IPS-NIHi11 (cell line): ENCODE measurements at regions not wholly inside any gene's neighbourhood (a gene's known extent, or its start where the extent isn't known, plus 50 kb on each side); places are given as distances from the start of the nearest gene placed in this dataset.

Experiments
- DNase-seq: peaks from one replicate; pipeline ENCODE4 v3.0.0; 2012; ENCODE audit warnings: mixed read lengths, low spot score

DNA sequence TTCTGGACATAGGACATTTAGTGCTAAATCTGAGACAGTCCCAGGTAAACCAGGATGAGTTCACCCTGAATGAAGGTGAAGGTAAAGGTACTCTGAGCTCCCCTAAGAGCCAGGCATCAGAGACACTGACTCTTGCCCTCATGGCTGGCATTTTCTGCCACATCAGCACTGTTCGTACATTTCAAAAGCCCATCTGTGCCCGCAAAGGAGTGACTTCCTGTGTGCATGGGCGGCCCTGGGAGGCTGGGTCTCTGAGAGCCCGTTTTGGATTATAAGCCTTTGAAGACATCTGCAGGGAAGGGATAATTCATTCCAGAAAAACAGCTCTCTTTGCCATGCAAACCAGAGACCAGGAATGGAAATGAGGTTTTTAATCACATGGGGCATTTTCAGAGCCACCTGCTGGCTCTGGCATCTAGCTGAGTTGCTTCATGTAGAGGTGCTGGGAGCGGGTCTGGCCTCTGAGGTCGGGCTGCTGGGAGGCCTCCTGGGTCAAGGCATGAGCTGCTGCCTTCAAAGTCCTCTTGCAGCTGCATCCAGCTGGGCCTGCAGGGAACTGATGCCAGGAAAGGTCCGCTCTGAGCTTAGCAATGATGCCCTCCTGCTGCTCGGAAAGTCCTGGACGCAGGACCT is 348.3 kb downstream of the DHX35 start:
- DNase-seq: no peak

DNA sequence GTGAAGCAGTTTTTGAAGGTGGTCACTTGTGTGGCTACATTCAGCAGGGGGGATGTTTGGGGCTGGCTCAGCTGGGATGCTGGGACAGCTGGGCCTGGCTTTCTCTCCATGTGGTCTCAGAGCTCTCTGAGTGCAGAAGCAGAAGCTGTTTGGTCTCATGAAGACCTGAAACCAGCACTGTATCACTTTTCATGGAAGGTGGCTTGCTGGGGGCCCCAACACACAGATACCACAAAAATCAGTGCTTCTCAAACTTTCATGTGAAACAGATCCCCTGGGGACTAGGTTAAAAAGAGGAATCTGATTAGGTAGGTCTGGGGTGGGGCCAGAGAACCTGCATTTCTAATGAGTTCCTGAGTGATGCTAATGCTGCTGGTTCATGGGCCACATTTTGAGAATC is 347.3 kb downstream of the DHX35 start:
- no peak for DNase-seq

GRCh38 chr20:39302312-39302711 is 340.2 kb downstream of the DHX35 start:
- DNase-seq: no peak

DNA sequence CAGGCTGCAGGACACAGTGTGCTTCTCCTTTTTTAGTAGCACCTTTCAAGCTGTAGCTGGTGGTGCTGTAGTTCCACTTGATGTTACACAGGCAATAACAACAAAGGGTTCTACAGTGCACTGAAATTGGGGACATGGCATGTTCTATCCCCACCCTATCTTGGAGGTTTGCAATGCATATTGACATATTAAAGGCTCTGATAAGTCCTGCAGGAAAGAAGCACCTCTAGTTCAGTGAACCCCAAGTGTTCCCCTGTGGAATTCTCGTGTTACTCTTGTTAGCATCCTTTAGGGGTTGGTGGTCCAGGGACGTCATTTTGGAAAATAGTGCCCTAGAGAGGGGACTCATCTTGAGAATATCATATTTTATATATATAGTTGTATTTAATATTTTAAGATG is 337.6 kb downstream of the DHX35 start:
- no peak for DNase-seq

GRCh38 chr20:39298571-39299506 is 336.7 kb downstream of the DHX35 start:
- DNase-seq: no peak

- no peak for DNase-seq
Observed at GRCh38 chr20:39298121-39298520, 336.0 kb downstream of the DHX35 start.

GRCh38 chr20:39295301-39295700 is 333.2 kb downstream of the DHX35 start:
- no peak for DNase-seq

DNA sequence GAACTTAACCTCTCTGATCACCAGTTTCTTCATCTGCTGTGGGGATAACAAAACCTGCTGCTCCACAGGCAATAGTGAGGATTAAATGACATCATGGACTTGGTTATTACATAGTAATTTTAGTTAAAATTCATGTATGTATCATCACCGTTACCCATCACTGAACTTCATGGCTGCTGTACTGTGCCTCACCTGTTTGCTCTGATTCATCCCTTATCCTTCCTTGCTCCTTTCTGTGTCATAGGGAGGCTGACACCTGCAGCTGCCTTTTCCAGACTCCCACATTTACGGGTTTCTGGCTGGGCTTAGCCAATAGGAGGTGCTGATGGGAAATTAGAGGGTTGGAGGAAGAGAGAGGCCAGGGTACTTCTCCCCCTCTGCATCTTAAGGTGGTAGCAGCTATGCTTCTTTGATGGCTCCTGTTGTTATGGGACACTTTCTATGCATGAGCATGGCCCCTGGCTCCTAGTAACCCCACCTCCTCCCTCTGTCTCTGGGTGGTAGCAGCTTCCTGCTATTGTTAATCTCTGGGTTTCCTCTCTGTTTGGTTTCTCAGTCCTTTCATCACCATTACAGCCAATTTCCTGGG is 332.1 kb downstream of the DHX35 start:
- DNase-seq: no peak

GRCh38 chr20:39292193-39292736 is 330.1 kb downstream of the DHX35 start:
- DNase-seq: no peak

- DNase-seq: no peak
Observed at GRCh38 chr20:39291301-39291700, 329.2 kb downstream of the DHX35 start.

- DNase-seq: no peak
Observed at GRCh38 chr20:39290575-39290974, 328.4 kb downstream of the DHX35 start.

- peak; percentile 48 for DNase-seq
Observed at GRCh38 chr20:39289831-39290230, 327.7 kb downstream of the DHX35 start.

DNA sequence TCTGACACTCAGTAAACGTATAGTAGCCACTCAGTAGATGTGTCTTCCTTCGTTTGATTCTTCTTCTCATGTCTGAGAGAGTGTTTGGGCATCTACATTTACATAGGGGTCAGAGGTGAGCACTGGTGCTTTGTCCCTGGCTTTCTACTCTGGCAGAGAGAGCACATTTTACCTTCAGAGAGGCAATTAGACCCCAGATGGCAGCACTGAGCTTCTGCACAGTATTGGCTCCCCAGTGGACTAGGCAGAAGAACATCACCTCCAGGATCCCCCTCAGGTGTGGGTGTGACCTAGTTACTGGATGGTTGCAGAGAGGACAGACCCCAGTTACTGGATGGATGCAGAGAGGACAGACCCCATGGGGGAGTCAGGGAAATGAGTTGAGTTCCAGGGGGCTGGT is 327.2 kb downstream of the DHX35 start:
- peak; percentile 35 for DNase-seq

DNA sequence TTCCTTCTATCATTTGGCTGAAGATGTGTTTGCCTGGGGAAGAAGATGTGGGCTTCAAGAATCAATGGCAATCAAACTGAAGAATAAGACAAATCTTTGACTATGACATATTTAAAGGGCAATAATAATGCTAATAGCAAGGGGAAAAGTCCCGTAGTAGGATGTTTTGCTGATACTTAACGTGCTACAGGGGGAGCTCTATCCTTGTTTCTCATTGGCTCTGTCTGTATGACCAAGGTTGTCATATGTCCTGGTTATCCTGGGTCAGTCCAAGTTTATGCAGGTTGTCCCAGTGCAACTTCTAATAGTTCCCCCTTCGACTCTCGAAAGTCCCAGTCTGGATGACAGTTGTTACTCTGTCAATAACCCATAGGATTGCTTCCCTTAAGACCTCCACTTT is 321.3 kb downstream of the DHX35 start:
- DNase-seq: no peak

GRCh38 chr20:39282619-39283092 is 320.5 kb downstream of the DHX35 start:
- DNase-seq: peak; percentile 74

DNA sequence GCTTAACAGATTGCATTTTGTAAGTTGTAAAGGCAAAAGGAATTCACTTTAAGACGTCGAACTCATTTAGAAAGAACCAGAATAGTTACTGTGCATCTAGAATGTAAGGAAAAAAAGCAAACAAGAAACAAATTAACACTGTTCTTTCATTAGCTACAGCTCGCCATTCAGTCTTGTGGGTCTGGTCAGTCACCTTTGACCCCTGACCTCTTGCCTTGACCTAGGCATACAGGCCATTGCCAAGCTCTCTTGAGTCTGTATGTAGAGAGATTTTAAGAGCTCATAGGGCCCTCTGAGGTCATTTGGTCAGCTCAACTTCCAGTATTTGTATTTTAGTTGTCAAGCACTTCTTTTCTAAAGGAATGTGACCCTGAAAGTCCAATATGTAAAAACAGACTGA is 318.7 kb downstream of the DHX35 start:
- DNase-seq: no peak

DNA sequence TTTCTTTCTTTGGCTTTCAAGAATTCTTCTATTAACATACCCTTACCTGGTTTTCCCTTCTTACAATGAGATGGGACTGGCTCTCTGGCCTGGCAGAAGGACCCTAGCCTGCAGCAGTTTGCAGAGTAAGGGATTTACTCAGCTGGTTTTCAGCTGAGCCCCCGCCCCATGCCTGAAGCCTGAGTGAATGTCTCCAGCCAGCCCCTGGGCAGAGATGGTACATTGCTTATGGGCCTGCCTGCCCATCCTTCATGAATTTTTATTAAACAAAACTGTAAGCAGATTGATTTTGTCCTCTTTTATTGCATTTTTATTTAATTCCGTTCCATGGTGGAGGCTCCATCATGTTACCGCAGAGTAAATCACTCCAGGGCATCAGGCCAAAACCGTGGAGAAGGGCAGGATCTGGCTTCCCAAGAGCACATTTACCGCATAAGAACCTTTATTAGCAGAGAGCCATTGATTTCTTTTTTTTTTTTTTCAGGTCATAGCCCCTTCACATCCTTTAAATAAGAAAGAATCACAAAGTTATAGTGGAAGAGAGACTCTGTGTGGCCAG is 316.2 kb downstream of the DHX35 start:
- DNase-seq: no peak

GRCh38 chr20:39277185-39277584 is 315.0 kb downstream of the DHX35 start:
- DNase-seq: no peak

- no peak for DNase-seq
Observed at GRCh38 chr20:39270837-39271604, 308.9 kb downstream of the DHX35 start.

DNA sequence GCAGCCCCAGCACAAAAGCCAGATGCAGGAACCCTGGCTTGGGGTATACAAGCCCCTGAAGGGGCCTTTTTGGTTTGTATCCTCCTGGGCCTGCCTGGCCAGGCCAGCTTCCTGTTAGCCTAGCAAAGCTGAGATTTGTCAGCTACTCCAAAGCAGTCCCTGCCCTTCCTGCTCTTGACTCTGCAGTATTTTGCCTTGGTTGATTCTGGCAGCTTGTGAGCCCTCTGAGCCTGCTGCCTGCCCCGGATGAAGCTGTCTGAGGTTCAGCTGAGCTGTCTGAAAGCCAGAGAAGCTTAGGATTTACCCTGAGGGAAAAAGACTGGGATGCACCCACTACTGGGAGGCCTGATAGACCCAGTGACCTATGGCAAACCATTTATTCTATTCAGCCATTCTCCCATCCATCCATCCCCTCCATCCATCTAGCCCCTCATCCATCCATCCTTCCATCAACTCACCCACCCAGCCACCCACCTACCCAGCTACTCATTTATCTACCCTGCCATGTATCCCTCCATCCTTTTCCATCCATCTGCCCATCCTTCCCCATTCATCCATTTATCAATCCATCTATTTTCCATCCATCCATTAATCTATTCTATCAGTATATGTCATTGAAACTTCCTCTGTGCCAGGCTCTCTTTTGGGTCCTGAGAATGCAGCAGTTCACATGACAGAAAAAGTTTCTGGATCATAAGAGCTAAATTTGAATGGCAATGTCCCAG is 307.5 kb downstream of the DHX35 start:
- no peak for DNase-seq

DNA sequence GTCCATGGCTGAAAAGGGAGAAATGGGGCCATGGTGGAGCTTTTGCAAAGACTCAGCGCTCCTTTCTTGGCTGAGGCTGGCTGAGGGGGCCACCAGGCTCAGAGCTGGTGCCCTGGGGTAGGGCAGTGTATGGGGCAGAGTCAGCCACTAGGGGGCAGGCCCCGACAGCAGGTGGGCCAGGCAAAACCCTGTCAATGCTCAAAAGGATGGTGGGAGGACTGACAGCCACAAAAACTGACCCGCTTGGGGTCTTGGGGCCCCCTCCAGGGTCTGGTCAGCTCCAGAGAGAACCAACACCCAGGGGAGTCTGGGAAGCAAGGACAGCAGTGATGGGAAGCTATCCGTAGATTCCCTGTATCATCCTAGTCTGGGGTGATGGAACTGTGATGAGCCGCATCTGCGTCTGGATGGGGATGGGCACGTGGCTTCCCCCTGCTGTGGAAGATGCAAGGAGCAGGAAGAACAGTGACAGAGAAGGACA is 306.9 kb downstream of the DHX35 start:
- peak; percentile 81 for DNase-seq
